IPS-18c (cell line): ENCODE measurements at regions not wholly inside any gene's neighbourhood (a gene's known extent, or its start where the extent isn't known, plus 50 kb on each side); places are given as distances from the start of the nearest gene placed in this dataset.
"Not testable (repeated sequence)": the region's sequence is repeated elsewhere in the genome, so short reads cannot be mapped to it uniquely, and the experiment has no call there.

Experiments used
- H3K4me3 ChIP-seq: 2 replicates; pipeline ENCODE4 v1.7.0; 2013; ENCODE audit warnings: low read depth, mild to moderate bottlenecking, low read length, moderate library complexity; ENCODE audit not compliant: insufficient read depth
- H3K9me3 ChIP-seq: one replicate; pipeline ENCODE4 v1.6.1; 2013; ENCODE audit warnings: mild to moderate bottlenecking, low read length, moderate library complexity; ENCODE audit not compliant: control insufficient read depth, insufficient read depth

GRCh38 chrX:77076896-77077295 lies 370.3 kb upstream of the FGF16 start:
- Histone ChIP-seq H3K9me3 (peaks cover 8% of the 10 kb centered on the region), H3K4me3 (no peak overlapping the region)

GRCh38 chrX:77081237-77081636 lies 366.0 kb upstream of the FGF16 start:
- not testable (repeated sequence) for H3K4me3 ChIP-seq

GRCh38 chrX:77085372-77085771 lies 361.8 kb upstream of the FGF16 start:
- Histone ChIP-seq H3K9me3 (peaks cover 14% of the 10 kb centered on the region), H3K4me3 (no peak overlapping the region)

More at GRCh38 chrX:77081237-77081636, 366.0 kb upstream of the FGF16 start:
- peaks cover 13% of the 10 kb centered on the region for H3K9me3 ChIP-seq

- H3K4me3 ChIP-seq = no peak overlapping the region; the same call in 1 of the 2 replicates
- H3K9me3 ChIP-seq = peaks cover 10% of the 10 kb centered on the region
Measured at GRCh38 chrX:77087529-77088169, 359.5 kb upstream of the FGF16 start.

- H3K9me3 ChIP-seq = peaks cover 10% of the 10 kb centered on the region
- H3K4me3 ChIP-seq = no peak overlapping the region
Measured at GRCh38 chrX:77088233-77088632, 359.0 kb upstream of the FGF16 start.

GRCh38 chrX:77114501-77114900 lies 332.7 kb upstream of the FGF16 start:
- Histone ChIP-seq H3K4me3 (no peak overlapping the region), H3K9me3 (peaks cover 5% of the 10 kb centered on the region)

GRCh38 chrX:77118686-77119085 lies 328.5 kb upstream of the FGF16 start:
- Histone ChIP-seq H3K4me3 (no peak overlapping the region), H3K9me3 (peaks cover 5% of the 10 kb centered on the region)

GRCh38 chrX:77119706-77120105 lies 327.5 kb upstream of the FGF16 start:
- Histone ChIP-seq H3K4me3 (no peak overlapping the region), H3K9me3 (peaks cover 5% of the 10 kb centered on the region)

GRCh38 chrX:77123917-77124316 lies 323.3 kb upstream of the FGF16 start:
- not testable (repeated sequence) for H3K9me3 ChIP-seq, H3K4me3 ChIP-seq

- H3K9me3 ChIP-seq, H3K4me3 ChIP-seq: not testable (repeated sequence)
Measured at GRCh38 chrX:77127571-77127970, 319.6 kb upstream of the FGF16 start.

- H3K4me3 ChIP-seq = no peak overlapping the region
Measured at GRCh38 chrX:77143907-77144306, 303.3 kb upstream of the FGF16 start.

GRCh38 chrX:77160301-77160700 lies 286.9 kb upstream of the FGF16 start:
- H3K4me3 ChIP-seq = no peak overlapping the region
- H3K9me3 ChIP-seq = no peaks in the 10 kb centered on the region

More at GRCh38 chrX:77143907-77144306, 303.3 kb upstream of the FGF16 start:
- H3K9me3 ChIP-seq = peaks cover 2% of the 10 kb centered on the region

GRCh38 chrX:77162777-77163176 lies 284.4 kb upstream of the FGF16 start:
- H3K4me3 ChIP-seq = no peak overlapping the region

GRCh38 chrX:77167993-77168392 lies 279.2 kb upstream of the FGF16 start:
- Histone ChIP-seq H3K9me3 (peaks cover 3% of the 10 kb centered on the region), H3K4me3 (no peak overlapping the region)

More at GRCh38 chrX:77162777-77163176, 284.4 kb upstream of the FGF16 start:
- no peaks in the 10 kb centered on the region for H3K9me3 ChIP-seq

- Histone ChIP-seq H3K4me3 (no peak overlapping the region), H3K9me3 (peaks cover 5% of the 10 kb centered on the region)
Measured at GRCh38 chrX:77174680-77175519, 272.3 kb upstream of the FGF16 start.

- no peak overlapping the region for H3K4me3 ChIP-seq
- H3K9me3 ChIP-seq = peaks cover 5% of the 10 kb centered on the region
Measured at GRCh38 chrX:77200663-77201062, 246.5 kb upstream of the FGF16 start.

- H3K9me3 ChIP-seq = peaks cover 5% of the 10 kb centered on the region
- H3K4me3 ChIP-seq = no peak overlapping the region
Measured at GRCh38 chrX:77223046-77223445, 224.1 kb upstream of the FGF16 start.

GRCh38 chrX:77264490-77264889 lies 182.7 kb upstream of the FGF16 start:
- Histone ChIP-seq H3K9me3 (peaks cover 18% of the 10 kb centered on the region), H3K4me3 (no peak overlapping the region)
